OCI-LY7 (cell line): ENCODE measurements at regions not wholly inside any gene's neighbourhood (a gene's known extent, or its start where the extent isn't known, plus 50 kb on each side); places are given as distances from the start of the nearest gene placed in this dataset.

Experiments
- BruUV-seq: library from RNA; stranded (reverse); fragments of 400-500 nt; replicated peaks from 2 replicates; lab custom pipeline; 2021; lab: Mats Ljungman, UMichigan
- CTCF ChIA-PET: fragments of 300-600 bp; sonication (Branson Sonifier 250); formaldehyde crosslinking; loops from one replicate; lab custom pipeline; 2022; ENCODE audit warnings: antibody characterized with exemption; ENCODE audit not compliant: unreplicated experiment; lab: Charles Lee
- POLR2A ChIA-PET: fragments of 300-600 bp; sonication (Branson Sonifier 250); formaldehyde crosslinking; loops from one replicate; lab custom pipeline; 2022; ENCODE audit warnings: antibody characterized with exemption; lab: Charles Lee
- DNase-seq: peaks from one replicate; pipeline ENCODE4 v3.0.0-alpha.2; 2015; ENCODE audit warnings: low spot score
- H2AFZ ChIP-seq: fragments of 200-600 bp; sonication (generic), shearing (Covaris generic); 2 replicates; pipeline ENCODE4 v1.6.1; 2014; ENCODE audit warnings: mild to moderate bottlenecking, antibody characterized with exemption, low read length, moderate library complexity
- H3K27ac ChIP-seq: fragments of 200-600 bp; sonication (generic); 2 replicates; pipeline ENCODE4 v1.5.1; 2014; ENCODE audit warnings: mixed run types, low read depth, mild to moderate bottlenecking, moderate library complexity, low read length, inconsistent platforms; ENCODE audit not compliant: poor library complexity, severe bottlenecking
- H3K36me3 ChIP-seq: fragments of 200-600 bp; sonication (generic); 2 replicates; pipeline ENCODE4 v1.6.1; 2014; ENCODE audit warnings: mild to moderate bottlenecking, antibody characterized with exemption, low read length, moderate library complexity, mixed read lengths; ENCODE audit not compliant: insufficient read depth
- H3K4me1 ChIP-seq: fragments of 200-600 bp; sonication (generic); 2 replicates; pipeline ENCODE4 v1.5.1; 2014; ENCODE audit warnings: mild to moderate bottlenecking, low read length; ENCODE audit not compliant: insufficient read depth, poor library complexity, severe bottlenecking
- H3K4me2 ChIP-seq: fragments of 200-600 bp; sonication (generic); 2 replicates; pipeline ENCODE4 v1.6.1; 2014; ENCODE audit warnings: mild to moderate bottlenecking, low read length
- H3K4me3 ChIP-seq: fragments of 200-600 bp; sonication (generic); 2 replicates; pipeline ENCODE4 v1.5.1; 2014; ENCODE audit warnings: mild to moderate bottlenecking, low read depth, low read length; ENCODE audit not compliant: poor library complexity, severe bottlenecking
- H3K79me2 ChIP-seq: fragments of 200-600 bp; sonication (generic); 2 replicates; pipeline ENCODE4 v1.6.1; 2016; ENCODE audit warnings: low read depth, mild to moderate bottlenecking, low read length, moderate library complexity, mixed read lengths; ENCODE audit not compliant: insufficient read depth
- H3K9me2 ChIP-seq: fragments of 200-600 bp; sonication (generic); 2 replicates; pipeline ENCODE4 v1.6.1; 2016; ENCODE audit warnings: mild to moderate bottlenecking, low read length, mixed read lengths; ENCODE audit not compliant: insufficient read depth
- H3K9me3 ChIP-seq: fragments of 200-600 bp; sonication (generic); 2 replicates; pipeline ENCODE4 v1.6.1; 2014; ENCODE audit warnings: mild to moderate bottlenecking, mixed run types, low read length, mixed read lengths
- H4K20me1 ChIP-seq: fragments of 200-600 bp; sonication (generic); 2 replicates; pipeline ENCODE4 v1.6.1; 2014; ENCODE audit warnings: mild to moderate bottlenecking, antibody characterized with exemption, low read length, moderate library complexity, mixed read lengths; ENCODE audit not compliant: insufficient read depth
- CTCF ChIP-seq: fragments of 200-600 bp; sonication (generic); conservative IDR thresholded peaks from 2 replicates; pipeline ENCODE4 v1.5.1; 2014; ENCODE audit warnings: mild to moderate bottlenecking, antibody characterized with exemption, low read length, moderate library complexity, mixed read lengths
- EZH2phosphoT487 ChIP-seq: fragments of 200-600 bp; sonication (generic); IDR thresholded peaks from 2 replicates; pipeline ENCODE4 v1.6.1; 2018; ENCODE audit warnings: low read depth, borderline replicate concordance, mild to moderate bottlenecking, mixed run types, antibody characterized with exemption, low read length, moderate library complexity, mixed read lengths
- intact Hi-C: fragments of 100-400 bp; cut with micrococcal nuclease; formaldehyde crosslinking; loops from one replicate; pipeline ENCODE4 v1.10.0; 2022; ENCODE audit not compliant: unreplicated experiment

GRCh38 chr10:121371836-121372235, 226.4 kb downstream of the FGFR2 start:
- H2AFZ ChIP-seq, result no peak overlapping the region
- no peaks in the 10 kb centered on the region for H3K36me3 ChIP-seq
- DNase-seq, result no peak
- H3K79me2 ChIP-seq, result no peaks in the 10 kb centered on the region
- no peak overlapping the region for H3K27ac ChIP-seq
- no peaks in the 10 kb centered on the region for H3K9me3 ChIP-seq
- POLR2A ChIA-PET, result no interaction called here
- H3K4me3 ChIP-seq, result no peak overlapping the region
- no TSS peak for BruUV-seq
- no peak overlapping the region for H3K4me2 ChIP-seq
- no peaks in the 10 kb centered on the region for H3K4me1 ChIP-seq
- CTCF ChIA-PET, result interaction anchor here (0.6 kb wide), 1 partner anchor 128 kb away, joined by 3 read pairs; no protein-coding TSS in a partner anchor
- intact Hi-C loops, result no loop called here
- TF ChIP-seq EZH2phosphoT487 (no peak), CTCF (no peak)
- H3K9me2 ChIP-seq, result no peaks in the 10 kb centered on the region
- no peaks in the 10 kb centered on the region for H4K20me1 ChIP-seq

GRCh38 chr10:121373411-121373810, 224.8 kb downstream of the FGFR2 start:
- CTCF ChIA-PET, result no interaction called here

More at GRCh38 chr10:121373411-121373810, 224.8 kb downstream of the FGFR2 start:
- Histone ChIP-seq H3K4me3 (no peak overlapping the region), H3K79me2 (no peaks in the 10 kb centered on the region), H3K4me1 (no peaks in the 10 kb centered on the region), H3K27ac (no peak overlapping the region), H3K9me3 (no peaks in the 10 kb centered on the region), H3K9me2 (no peaks in the 10 kb centered on the region), H4K20me1 (no peaks in the 10 kb centered on the region), H3K4me2 (no peak overlapping the region), H2AFZ (no peak overlapping the region), H3K36me3 (no peaks in the 10 kb centered on the region)
- no peak for DNase-seq
- intact Hi-C loops, result no loop called here
- TF ChIP-seq EZH2phosphoT487 (no peak), CTCF (no peak)
- POLR2A ChIA-PET, result no interaction called here
- no TSS peak for BruUV-seq
